Mucosa of rectum (tissue), 2 donors: ENCODE measurements at regions not wholly inside any gene's neighbourhood (a gene's known extent, or its start where the extent isn't known, plus 50 kb on each side); places are given as distances from the start of the nearest gene placed in this dataset.

Experiments
- H3K27ac ChIP-seq, 2 donors: one replicate each; pipeline ENCODE4 v1.7.0; 2013; ENCODE audit warnings: inconsistent platforms in 2 of 2, low read depth in 2 of 2, low read length in 2 of 2
- H3K27me3 ChIP-seq, 2 donors: one replicate each; pipeline ENCODE4 v1.7.0; 2013; ENCODE audit warnings: low read length in 2 of 2; ENCODE audit not compliant: control insufficient read depth in 2 of 2, insufficient read depth in 2 of 2
- H3K36me3 ChIP-seq, 2 donors: one replicate each; pipeline ENCODE4 v1.7.0; 2013; ENCODE audit warnings: low read length in 2 of 2; ENCODE audit not compliant: control insufficient read depth in 2 of 2, insufficient read depth in 2 of 2
- H3K4me1 ChIP-seq, 2 donors: one replicate each; pipeline ENCODE4 v1.7.0; 2013; ENCODE audit warnings: low read length in 2 of 2, mild to moderate bottlenecking in 1 of 2; ENCODE audit not compliant: control insufficient read depth in 2 of 2, insufficient read depth in 2 of 2
- H3K4me3 ChIP-seq, 2 donors: one replicate each; pipeline ENCODE4 v1.7.0; 2013; ENCODE audit warnings: low read length in 2 of 2
- H3K9ac ChIP-seq, 2 donors: one replicate each; pipeline ENCODE4 v1.7.0; 2013; ENCODE audit warnings: low read length in 2 of 2, low read depth in 1 of 2, mild to moderate bottlenecking in 1 of 2
- H3K9me3 ChIP-seq, 2 donors: one replicate each; pipeline ENCODE4 v1.7.0; 2013; ENCODE audit warnings: low read length in 2 of 2; ENCODE audit not compliant: control insufficient read depth in 2 of 2
- donor health status: healthy.
- donor health status: Normal muscosa, but diverticular disease.

GRCh38 chr1:83761167-83762038, 237.5 kb downstream of the TTLL7 start:
- H3K36me3 ChIP-seq = no peaks in the 10 kb centered on the region
- no peaks in the 10 kb centered on the region for H3K27me3 ChIP-seq
- H3K4me3 ChIP-seq = no peak overlapping the region
- H3K4me1 ChIP-seq = no peaks in the 10 kb centered on the region
- no peaks in the 10 kb centered on the region for H3K9me3 ChIP-seq
- H3K27ac ChIP-seq = no peak overlapping the region
- no peak overlapping the region for H3K9ac ChIP-seq

GRCh38 chr1:83760226-83761021, 238.5 kb downstream of the TTLL7 start:
- no peak overlapping the region for H3K27ac ChIP-seq
- H3K9ac ChIP-seq = no peak overlapping the region
- H3K36me3 ChIP-seq = no peaks in the 10 kb centered on the region
- no peak overlapping the region for H3K4me3 ChIP-seq
- no peaks in the 10 kb centered on the region for H3K27me3 ChIP-seq
- no peaks in the 10 kb centered on the region for H3K9me3 ChIP-seq
- H3K4me1 ChIP-seq = no peaks in the 10 kb centered on the region

GRCh38 chr1:83756984-83757717, 241.8 kb downstream of the TTLL7 start:
- no peak overlapping the region for H3K9ac ChIP-seq
- no peaks in the 10 kb centered on the region for H3K9me3 ChIP-seq
- H3K4me3 ChIP-seq = no peak overlapping the region
- no peaks in the 10 kb centered on the region for H3K27me3 ChIP-seq
- no peaks in the 10 kb centered on the region for H3K4me1 ChIP-seq
- H3K27ac ChIP-seq = no peak overlapping the region
- H3K36me3 ChIP-seq = no peaks in the 10 kb centered on the region

GRCh38 chr1:83751602-83752001, 247.3 kb downstream of the TTLL7 start:
- Histone ChIP-seq H3K36me3 (no peaks in the 10 kb centered on the region), H3K9ac (no peak overlapping the region), H3K9me3 (no peaks in the 10 kb centered on the region), H3K4me1 (no peaks in the 10 kb centered on the region), H3K4me3 (no peak overlapping the region), H3K27me3 (no peaks in the 10 kb centered on the region), H3K27ac (no peak overlapping the region)

- H3K4me3 ChIP-seq = no peak overlapping the region
- no peaks in the 10 kb centered on the region for H3K9me3 ChIP-seq
- no peak overlapping the region for H3K9ac ChIP-seq
- H3K36me3 ChIP-seq = no peaks in the 10 kb centered on the region
- no peaks in the 10 kb centered on the region for H3K4me1 ChIP-seq
- no peak overlapping the region for H3K27ac ChIP-seq
- no peaks in the 10 kb centered on the region for H3K27me3 ChIP-seq
Observed at GRCh38 chr1:83750201-83750600, 248.7 kb downstream of the TTLL7 start.

GRCh38 chr1:83747853-83748482, 251.0 kb downstream of the TTLL7 start:
- H3K9ac ChIP-seq = no peak overlapping the region
- H3K36me3 ChIP-seq = no peaks in the 10 kb centered on the region
- no peak overlapping the region for H3K27ac ChIP-seq
- no peaks in the 10 kb centered on the region for H3K4me1 ChIP-seq
- H3K9me3 ChIP-seq = no peaks in the 10 kb centered on the region
- no peaks in the 10 kb centered on the region for H3K27me3 ChIP-seq
- no peak overlapping the region for H3K4me3 ChIP-seq

GRCh38 chr1:83746234-83746633, 252.7 kb downstream of the TTLL7 start:
- no peak overlapping the region for H3K4me3 ChIP-seq
- no peaks in the 10 kb centered on the region for H3K4me1 ChIP-seq
- H3K36me3 ChIP-seq = no peaks in the 10 kb centered on the region
- no peak overlapping the region for H3K9ac ChIP-seq
- no peaks in the 10 kb centered on the region for H3K27me3 ChIP-seq
- H3K27ac ChIP-seq = no peak overlapping the region
- H3K9me3 ChIP-seq = no peaks in the 10 kb centered on the region

GRCh38 chr1:83742446-83742845, 256.5 kb downstream of the TTLL7 start:
- H3K4me1 ChIP-seq = no peaks in the 10 kb centered on the region
- no peak overlapping the region for H3K9ac ChIP-seq
- H3K27ac ChIP-seq = no peak overlapping the region
- H3K36me3 ChIP-seq = no peaks in the 10 kb centered on the region
- no peaks in the 10 kb centered on the region for H3K9me3 ChIP-seq
- no peak overlapping the region for H3K4me3 ChIP-seq
- no peaks in the 10 kb centered on the region for H3K27me3 ChIP-seq

GRCh38 chr1:83741770-83742169, 257.2 kb downstream of the TTLL7 start:
- Histone ChIP-seq H3K9me3 (no peaks in the 10 kb centered on the region), H3K27ac (no peak overlapping the region), H3K4me1 (no peaks in the 10 kb centered on the region)

More at GRCh38 chr1:83741770-83742169, 257.2 kb downstream of the TTLL7 start:
- Histone ChIP-seq H3K4me3 (no peak overlapping the region), H3K27me3 (no peaks in the 10 kb centered on the region), H3K9ac (no peak overlapping the region), H3K36me3 (no peaks in the 10 kb centered on the region)
